B cell (primary cell): ENCODE measurements at regions not wholly inside any gene's neighbourhood (a gene's known extent, or its start where the extent isn't known, plus 50 kb on each side); places are given as distances from the start of the nearest gene placed in this dataset.

ENCODE experiments used
- EZH2 ChIP-seq: IDR thresholded peaks from 2 replicates; pipeline ENCODE4 v1.6.1; 2012; ENCODE audit warnings: borderline replicate concordance, low read depth, mild to moderate bottlenecking, moderate library complexity, low read length; ENCODE audit not compliant: insufficient read depth, poor library complexity, severe bottlenecking
- TF ChIP-seq, protein P1 (sequence below): fragments of 200-600 bp; IDR thresholded peaks from one replicate; pipeline ENCODE4 v1.8.0; 2022; ENCODE audit warnings: antibody characterized with exemption, mild to moderate bottlenecking

DNA sequence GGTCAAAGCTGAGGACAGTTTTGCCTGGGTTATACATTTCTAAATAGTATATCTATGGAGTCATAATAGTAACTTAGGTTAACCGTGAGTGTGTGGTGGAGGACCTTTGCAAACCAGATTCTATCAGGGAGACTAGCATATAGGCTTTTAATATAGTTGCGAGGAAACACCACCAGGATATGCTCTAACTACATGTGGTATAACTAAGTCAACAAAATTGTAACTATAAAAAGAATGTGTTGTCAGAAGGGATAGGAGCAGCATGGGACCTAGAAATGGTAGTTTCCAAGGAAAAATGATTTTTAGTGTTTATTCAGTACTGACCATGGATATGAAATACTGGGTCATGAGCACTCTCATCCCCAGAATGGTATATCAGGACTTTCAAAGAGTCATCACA, 338.1 kb downstream of the TGFB2 start:
- TF ChIP-seq EZH2: no peak
- TF ChIP-seq, protein P1, sequence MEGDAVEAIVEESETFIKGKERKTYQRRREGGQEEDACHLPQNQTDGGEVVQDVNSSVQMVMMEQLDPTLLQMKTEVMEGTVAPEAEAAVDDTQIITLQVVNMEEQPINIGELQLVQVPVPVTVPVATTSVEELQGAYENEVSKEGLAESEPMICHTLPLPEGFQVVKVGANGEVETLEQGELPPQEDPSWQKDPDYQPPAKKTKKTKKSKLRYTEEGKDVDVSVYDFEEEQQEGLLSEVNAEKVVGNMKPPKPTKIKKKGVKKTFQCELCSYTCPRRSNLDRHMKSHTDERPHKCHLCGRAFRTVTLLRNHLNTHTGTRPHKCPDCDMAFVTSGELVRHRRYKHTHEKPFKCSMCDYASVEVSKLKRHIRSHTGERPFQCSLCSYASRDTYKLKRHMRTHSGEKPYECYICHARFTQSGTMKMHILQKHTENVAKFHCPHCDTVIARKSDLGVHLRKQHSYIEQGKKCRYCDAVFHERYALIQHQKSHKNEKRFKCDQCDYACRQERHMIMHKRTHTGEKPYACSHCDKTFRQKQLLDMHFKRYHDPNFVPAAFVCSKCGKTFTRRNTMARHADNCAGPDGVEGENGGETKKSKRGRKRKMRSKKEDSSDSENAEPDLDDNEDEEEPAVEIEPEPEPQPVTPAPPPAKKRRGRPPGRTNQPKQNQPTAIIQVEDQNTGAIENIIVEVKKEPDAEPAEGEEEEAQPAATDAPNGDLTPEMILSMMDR: no peak
